ENCODE measurements at regions not wholly inside any gene's neighbourhood (a gene's known extent, or its start where the extent isn't known, plus 50 kb on each side); places are given as distances from the start of the nearest gene placed in this dataset.

DNA sequence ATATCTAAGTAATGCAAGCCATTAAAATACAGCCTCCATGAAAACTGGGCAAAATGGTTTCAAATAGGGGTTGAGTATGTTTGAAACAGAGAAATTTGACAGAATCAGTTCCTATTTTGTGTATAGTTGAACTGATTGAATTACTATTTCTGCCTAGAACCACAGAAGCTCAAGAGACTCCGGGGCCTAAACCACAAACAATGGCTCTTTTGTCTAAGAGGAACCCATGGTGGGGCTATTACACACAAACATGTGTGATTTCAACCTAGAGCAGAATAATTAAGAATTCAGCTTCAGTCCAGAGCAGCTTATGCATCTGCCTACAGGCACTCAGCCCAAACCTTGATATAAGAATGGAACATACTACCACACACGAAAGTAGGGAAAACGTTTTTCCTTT lies 171.2 kb upstream of the MPDZ start:
- Histone ChIP-seq H3K4me3 (ENCODE audit: low read depth, low read length) (no peak overlapping the region), H3K4me1 (ENCODE audit: control insufficient read depth, insufficient read depth, low read length) (no peaks in the 10 kb centered on the region), H3K36me3 (ENCODE audit: control insufficient read depth in 2 of 2, insufficient read depth in 1 of 2, low read length in 2 of 2) (no peaks in the 10 kb centered on the region), H3K27ac (ENCODE audit: extremely low read depth, low read depth, low read length) (no peak overlapping the region), H3K9me3 (ENCODE audit: control insufficient read depth, insufficient read depth, low read depth, low read length) (no peaks in the 10 kb centered on the region)
- CTCF ChIA-PET = no interaction called here
- TF ChIP-seq ZNF660 (tag by site-specific recombination; IDR thresholded peaks at IDR 0.05) (no peak), ZNF311 (tag by site-specific recombination; IDR thresholded peaks at IDR 0.05; ENCODE audit: borderline replicate concordance) (no peak), ZNF394 (tag by site-specific recombination; IDR thresholded peaks at IDR 0.05; ENCODE audit: borderline replicate concordance) (no peak), ZNF624 (tag by site-specific recombination; IDR thresholded peaks at IDR 0.05) (no peak), ZIC2 (tag by site-specific recombination; IDR thresholded peaks at IDR 0.05) (no peak), ZEB2 (tag by site-specific recombination; IDR thresholded peaks at IDR 0.05) (no peak), ZNF76 (tag by site-specific recombination; IDR thresholded peaks at IDR 0.05; ENCODE audit: borderline replicate concordance, low read depth) (no peak), ZFP41 (tag by site-specific recombination; IDR thresholded peaks at IDR 0.05; ENCODE audit: borderline replicate concordance) (no peak), ZNF837 (tag by site-specific recombination; IDR thresholded peaks at IDR 0.05) (no peak), SP2 (tag by site-specific recombination; IDR thresholded peaks at IDR 0.05) (no peak), GLIS2 (tag by site-specific recombination; IDR thresholded peaks at IDR 0.05) (no peak), ZNF473 (tag by site-specific recombination; IDR thresholded peaks at IDR 0.05) (no peak), OVOL3 (tag by site-specific recombination; IDR thresholded peaks at IDR 0.05) (no peak), ZNF433 (tag by site-specific recombination; IDR thresholded peaks at IDR 0.05; ENCODE audit: low read depth) (no peak), ZNF623 (tag by site-specific recombination; IDR thresholded peaks at IDR 0.05) (no peak)
- TF ChIP-seq, protein P1, sequence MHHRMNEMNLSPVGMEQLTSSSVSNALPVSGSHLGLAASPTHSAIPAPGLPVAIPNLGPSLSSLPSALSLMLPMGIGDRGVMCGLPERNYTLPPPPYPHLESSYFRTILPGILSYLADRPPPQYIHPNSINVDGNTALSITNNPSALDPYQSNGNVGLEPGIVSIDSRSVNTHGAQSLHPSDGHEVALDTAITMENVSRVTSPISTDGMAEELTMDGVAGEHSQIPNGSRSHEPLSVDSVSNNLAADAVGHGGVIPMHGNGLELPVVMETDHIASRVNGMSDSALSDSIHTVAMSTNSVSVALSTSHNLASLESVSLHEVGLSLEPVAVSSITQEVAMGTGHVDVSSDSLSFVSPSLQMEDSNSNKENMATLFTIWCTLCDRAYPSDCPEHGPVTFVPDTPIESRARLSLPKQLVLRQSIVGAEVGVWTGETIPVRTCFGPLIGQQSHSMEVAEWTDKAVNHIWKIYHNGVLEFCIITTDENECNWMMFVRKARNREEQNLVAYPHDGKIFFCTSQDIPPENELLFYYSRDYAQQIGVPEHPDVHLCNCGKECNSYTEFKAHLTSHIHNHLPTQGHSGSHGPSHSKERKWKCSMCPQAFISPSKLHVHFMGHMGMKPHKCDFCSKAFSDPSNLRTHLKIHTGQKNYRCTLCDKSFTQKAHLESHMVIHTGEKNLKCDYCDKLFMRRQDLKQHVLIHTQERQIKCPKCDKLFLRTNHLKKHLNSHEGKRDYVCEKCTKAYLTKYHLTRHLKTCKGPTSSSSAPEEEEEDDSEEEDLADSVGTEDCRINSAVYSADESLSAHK (tag by site-specific recombination; IDR thresholded peaks at IDR 0.05) = no peak
- TF ChIP-seq, protein P2, sequence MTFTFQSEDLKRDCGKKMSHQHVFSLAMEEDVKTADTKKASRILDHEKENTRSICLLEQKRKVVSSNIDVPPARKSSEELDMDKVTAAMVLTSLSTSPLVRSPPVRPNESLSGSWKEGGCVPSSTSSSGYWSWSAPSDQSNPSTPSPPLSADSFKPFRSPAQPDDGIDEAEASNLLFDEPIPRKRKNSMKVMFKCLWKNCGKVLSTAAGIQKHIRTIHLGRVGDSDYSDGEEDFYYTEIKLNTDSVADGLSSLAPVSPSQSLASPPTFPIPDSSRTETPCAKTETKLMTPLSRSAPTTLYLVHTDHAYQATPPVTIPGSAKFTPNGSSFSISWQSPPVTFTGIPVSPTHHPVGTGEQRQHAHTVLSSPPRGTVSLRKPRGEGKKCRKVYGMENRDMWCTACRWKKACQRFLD (tag by site-specific recombination; IDR thresholded peaks at IDR 0.05) = no peak
- POLR2A ChIA-PET = no interaction called here

DNA sequence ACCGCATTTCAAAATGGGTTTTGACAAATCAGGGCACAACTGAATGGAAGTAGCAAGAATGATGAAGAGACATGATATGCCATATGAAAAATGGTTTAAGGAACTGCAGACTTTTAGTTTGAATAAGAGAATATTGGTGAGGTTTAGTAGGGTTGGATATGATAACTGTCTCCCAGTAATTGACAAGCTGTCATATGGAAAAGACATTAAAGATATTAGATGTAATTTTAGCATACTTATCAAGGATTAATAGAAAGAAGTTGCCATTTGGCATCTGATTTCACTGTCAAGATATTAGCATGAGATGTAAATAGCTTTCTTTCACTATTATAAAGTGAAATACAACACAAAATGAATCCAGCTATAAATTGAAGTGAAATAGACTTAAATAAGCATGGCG lies 169.0 kb upstream of the MPDZ start:
- no peak overlapping the region for H3K27ac ChIP-seq (ENCODE audit: extremely low read depth, low read depth, low read length)
- TF ChIP-seq, protein P3, sequence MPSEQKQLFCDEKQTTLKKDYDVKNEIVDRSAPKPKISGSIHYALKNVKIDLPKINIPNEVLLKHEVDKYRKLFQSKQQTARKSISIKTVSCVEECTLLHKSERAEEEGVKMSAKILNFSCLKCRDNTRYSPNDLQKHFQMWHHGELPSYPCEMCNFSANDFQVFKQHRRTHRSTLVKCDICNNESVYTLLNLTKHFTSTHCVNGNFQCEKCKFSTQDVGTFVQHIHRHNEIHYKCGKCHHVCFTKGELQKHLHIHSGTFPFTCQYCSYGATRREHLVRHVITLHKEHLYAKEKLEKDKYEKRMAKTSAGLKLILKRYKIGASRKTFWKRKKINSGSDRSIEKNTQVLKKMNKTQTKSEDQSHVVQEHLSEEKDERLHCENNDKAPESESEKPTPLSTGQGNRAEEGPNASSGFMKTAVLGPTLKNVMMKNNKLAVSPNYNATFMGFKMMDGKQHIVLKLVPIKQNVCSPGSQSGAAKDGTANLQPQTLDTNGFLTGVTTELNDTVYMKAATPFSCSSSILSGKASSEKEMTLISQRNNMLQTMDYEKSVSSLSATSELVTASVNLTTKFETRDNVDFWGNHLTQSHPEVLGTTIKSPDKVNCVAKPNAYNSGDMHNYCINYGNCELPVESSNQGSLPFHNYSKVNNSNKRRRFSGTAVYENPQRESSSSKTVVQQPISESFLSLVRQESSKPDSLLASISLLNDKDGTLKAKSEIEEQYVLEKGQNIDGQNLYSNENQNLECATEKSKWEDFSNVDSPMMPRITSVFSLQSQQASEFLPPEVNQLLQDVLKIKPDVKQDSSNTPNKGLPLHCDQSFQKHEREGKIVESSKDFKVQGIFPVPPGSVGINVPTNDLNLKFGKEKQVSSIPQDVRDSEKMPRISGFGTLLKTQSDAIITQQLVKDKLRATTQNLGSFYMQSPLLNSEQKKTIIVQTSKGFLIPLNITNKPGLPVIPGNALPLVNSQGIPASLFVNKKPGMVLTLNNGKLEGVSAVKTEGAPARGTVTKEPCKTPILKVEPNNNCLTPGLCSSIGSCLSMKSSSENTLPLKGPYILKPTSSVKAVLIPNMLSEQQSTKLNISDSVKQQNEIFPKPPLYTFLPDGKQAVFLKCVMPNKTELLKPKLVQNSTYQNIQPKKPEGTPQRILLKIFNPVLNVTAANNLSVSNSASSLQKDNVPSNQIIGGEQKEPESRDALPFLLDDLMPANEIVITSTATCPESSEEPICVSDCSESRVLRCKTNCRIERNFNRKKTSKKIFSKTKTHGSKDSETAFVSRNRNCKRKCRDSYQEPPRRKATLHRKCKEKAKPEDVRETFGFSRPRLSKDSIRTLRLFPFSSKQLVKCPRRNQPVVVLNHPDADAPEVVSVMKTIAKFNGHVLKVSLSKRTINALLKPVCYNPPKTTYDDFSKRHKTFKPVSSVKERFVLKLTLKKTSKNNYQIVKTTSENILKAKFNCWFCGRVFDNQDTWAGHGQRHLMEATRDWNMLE (tag by site-specific recombination; conservative IDR thresholded peaks at IDR 0.05; ENCODE audit: low read depth) = no peak
- TF ChIP-seq ZNF621 (tag by site-specific recombination; IDR thresholded peaks at IDR 0.05) (no peak), ZNF768 (tag by site-specific recombination; IDR thresholded peaks at IDR 0.05) (no peak), ZNF560 (tag by site-specific recombination; IDR thresholded peaks at IDR 0.05; ENCODE audit: borderline replicate concordance) (no peak), ZNF792 (tag by site-specific recombination; IDR thresholded peaks at IDR 0.05) (no peak), ZNF830 (tag by site-specific recombination; IDR thresholded peaks at IDR 0.05; ENCODE audit: low read depth) (no peak), KLF16 (tag by site-specific recombination; IDR thresholded peaks at IDR 0.05) (no peak)
- ChIA-PET POLR2A (no interaction called here), CTCF (interaction anchor here (0.8 to 2.1 kb wide), 2 partner anchors 21 to 97 kb away, joined by 3 to 6 read pairs; no protein-coding TSS in a partner anchor)
- H3K9me3 ChIP-seq (ENCODE audit: control insufficient read depth, insufficient read depth, low read depth, low read length) = no peaks in the 10 kb centered on the region
- no peaks in the 10 kb centered on the region for H3K4me1 ChIP-seq (ENCODE audit: control insufficient read depth, insufficient read depth, low read length)
- no peaks in the 10 kb centered on the region for H3K36me3 ChIP-seq (ENCODE audit: control insufficient read depth in 2 of 2, insufficient read depth in 1 of 2, low read length in 2 of 2)
- no peak overlapping the region for H3K4me3 ChIP-seq (ENCODE audit: low read depth, low read length)

All from HEK293 (cell line).